ENCODE measurements at regions not wholly inside any gene's neighbourhood (a gene's known extent, or its start where the extent isn't known, plus 50 kb on each side); places are given as distances from the start of the nearest gene placed in this dataset.

DNA sequence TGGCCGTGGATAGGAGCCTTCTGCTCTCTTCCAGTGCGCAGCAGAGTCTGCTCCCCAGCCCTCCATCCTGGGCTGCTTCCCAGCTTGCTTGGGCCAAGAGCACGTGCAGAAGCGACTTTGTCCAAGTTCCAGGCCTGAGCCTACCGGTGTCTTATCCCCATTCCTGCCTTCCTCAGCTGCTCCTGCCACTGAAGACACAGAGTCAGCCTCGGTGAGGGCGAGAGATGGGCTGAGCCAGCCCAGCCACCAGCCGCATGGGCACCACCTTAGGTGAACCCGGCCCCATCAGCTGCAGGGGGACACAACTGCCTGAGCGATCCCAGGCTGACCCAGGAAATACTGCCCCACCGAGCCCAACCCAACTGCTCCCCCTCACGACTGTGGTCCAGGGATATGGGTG lies 847.8 kb downstream of the TBC1D22A start:
- BruUV-seq (replicated peaks) = no TSS peak
- POLR2A ChIA-PET = no interaction called here
- in situ Hi-C loops (cut with HindIII; ENCODE audit: low pct_unique_long_range_greater_than_20kb, low sequenced_read_pairs) = no loop called here
- Histone ChIP-seq H3K27ac (ENCODE audit: low read length) (no peak overlapping the region), H3K36me3 (ENCODE audit: control insufficient read depth, insufficient read depth, low read length) (no peaks in the 10 kb centered on the region), H3K4me1 (ENCODE audit: control insufficient read depth, insufficient read depth, low read length) (no peaks in the 10 kb centered on the region), H3K4me3 (ENCODE audit: low read depth in 2 of 2, low read length in 2 of 2) (no peak overlapping the region), H3K27me3 (ENCODE audit: control insufficient read depth, insufficient read depth, low read length) (no peaks in the 10 kb centered on the region; the same call in 1 of the 2 replicates), H3K9me3 (ENCODE audit: control insufficient read depth, insufficient read depth, low read depth, low read length) (no peaks in the 10 kb centered on the region)
- DNase-seq (ENCODE audit: low read depth, low spot score) (no peak), ATAC-seq (no peak)
- CTCF ChIA-PET = no interaction called here
- intact Hi-C loops (cut with micrococcal nuclease; ENCODE audit: unreplicated experiment) = no loop called here
- TF ChIP-seq, protein P1, sequence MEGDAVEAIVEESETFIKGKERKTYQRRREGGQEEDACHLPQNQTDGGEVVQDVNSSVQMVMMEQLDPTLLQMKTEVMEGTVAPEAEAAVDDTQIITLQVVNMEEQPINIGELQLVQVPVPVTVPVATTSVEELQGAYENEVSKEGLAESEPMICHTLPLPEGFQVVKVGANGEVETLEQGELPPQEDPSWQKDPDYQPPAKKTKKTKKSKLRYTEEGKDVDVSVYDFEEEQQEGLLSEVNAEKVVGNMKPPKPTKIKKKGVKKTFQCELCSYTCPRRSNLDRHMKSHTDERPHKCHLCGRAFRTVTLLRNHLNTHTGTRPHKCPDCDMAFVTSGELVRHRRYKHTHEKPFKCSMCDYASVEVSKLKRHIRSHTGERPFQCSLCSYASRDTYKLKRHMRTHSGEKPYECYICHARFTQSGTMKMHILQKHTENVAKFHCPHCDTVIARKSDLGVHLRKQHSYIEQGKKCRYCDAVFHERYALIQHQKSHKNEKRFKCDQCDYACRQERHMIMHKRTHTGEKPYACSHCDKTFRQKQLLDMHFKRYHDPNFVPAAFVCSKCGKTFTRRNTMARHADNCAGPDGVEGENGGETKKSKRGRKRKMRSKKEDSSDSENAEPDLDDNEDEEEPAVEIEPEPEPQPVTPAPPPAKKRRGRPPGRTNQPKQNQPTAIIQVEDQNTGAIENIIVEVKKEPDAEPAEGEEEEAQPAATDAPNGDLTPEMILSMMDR (IDR thresholded peaks at IDR 0.05) = no peak

DNA sequence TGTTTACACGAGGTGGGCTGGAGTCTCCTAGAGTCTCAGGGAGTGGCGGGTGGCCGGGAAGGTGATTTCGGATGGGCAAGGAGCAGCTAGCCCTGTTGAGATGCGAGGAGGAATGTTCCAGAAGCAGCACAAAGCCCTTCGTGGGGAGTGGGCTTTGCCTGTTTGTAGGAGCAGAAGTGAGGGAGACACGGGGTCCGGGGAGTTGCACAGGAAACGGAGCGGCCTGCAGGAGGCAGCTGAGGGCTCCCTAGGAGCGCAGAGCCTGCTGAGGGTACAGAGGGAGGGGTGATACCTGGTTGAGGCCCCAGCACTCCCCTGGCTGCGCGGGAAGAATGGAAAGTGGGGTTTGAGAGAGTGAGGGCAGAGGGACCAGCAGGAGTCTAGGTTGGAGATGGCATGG lies 847.2 kb downstream of the TBC1D22A start:
- no peaks in the 10 kb centered on the region for H3K9me3 ChIP-seq (ENCODE audit: control insufficient read depth, insufficient read depth, low read depth, low read length)
- ChIA-PET POLR2A (no interaction called here), CTCF (no interaction called here)
- intact Hi-C loops (cut with micrococcal nuclease; ENCODE audit: unreplicated experiment) (no loop called here), in situ Hi-C loops (cut with HindIII; ENCODE audit: low pct_unique_long_range_greater_than_20kb, low sequenced_read_pairs) (no loop called here)
- H3K4me3 ChIP-seq (ENCODE audit: low read depth in 2 of 2, low read length in 2 of 2) = no peak overlapping the region
- TF ChIP-seq, protein P1 (IDR thresholded peaks at IDR 0.05) = no peak
- DNase-seq (ENCODE audit: low read depth, low spot score) (no peak), ATAC-seq (no peak)
- H3K36me3 ChIP-seq (ENCODE audit: control insufficient read depth, insufficient read depth, low read length) = no peaks in the 10 kb centered on the region
- BruUV-seq (replicated peaks) = no TSS peak
- no peak overlapping the region for H3K27ac ChIP-seq (ENCODE audit: low read length)
- H3K4me1 ChIP-seq (ENCODE audit: control insufficient read depth, insufficient read depth, low read length) = no peaks in the 10 kb centered on the region
- H3K27me3 ChIP-seq (ENCODE audit: control insufficient read depth, insufficient read depth, low read length) = no peaks in the 10 kb centered on the region; the same call in 1 of the 2 replicates

DNA sequence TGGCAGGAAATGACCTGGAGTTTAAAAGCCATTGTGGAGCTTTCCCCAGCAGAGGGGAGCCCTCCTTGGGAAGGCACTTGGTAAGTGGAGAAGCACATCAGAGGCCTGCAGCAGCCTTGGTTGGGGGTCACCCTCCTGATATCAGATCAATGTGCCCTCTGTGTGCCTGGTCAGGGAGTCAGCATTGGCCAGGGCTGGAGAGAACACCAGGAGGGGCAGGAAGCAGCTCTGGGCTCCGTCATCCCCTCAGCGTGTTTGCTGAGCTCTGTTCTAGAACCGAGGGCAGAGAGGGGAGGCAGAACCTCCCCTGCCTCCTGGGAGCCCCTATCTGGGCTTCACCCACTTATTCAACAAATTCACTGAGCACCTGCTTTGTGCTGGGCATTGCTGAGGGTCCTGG lies 846.0 kb downstream of the TBC1D22A start:
- CTCF ChIA-PET = no interaction called here
- in situ Hi-C loops (cut with HindIII; ENCODE audit: low pct_unique_long_range_greater_than_20kb, low sequenced_read_pairs) (no loop called here), intact Hi-C loops (cut with micrococcal nuclease; ENCODE audit: unreplicated experiment) (no loop called here)
- H3K27ac ChIP-seq (ENCODE audit: low read length) = no peak overlapping the region
- H3K4me1 ChIP-seq (ENCODE audit: control insufficient read depth, insufficient read depth, low read length) = no peaks in the 10 kb centered on the region
- no peaks in the 10 kb centered on the region for H3K36me3 ChIP-seq (ENCODE audit: control insufficient read depth, insufficient read depth, low read length)
- no peak for ATAC-seq
- no peaks in the 10 kb centered on the region for H3K9me3 ChIP-seq (ENCODE audit: control insufficient read depth, insufficient read depth, low read depth, low read length)
- no TSS peak for BruUV-seq (replicated peaks)
- POLR2A ChIA-PET = no interaction called here
- H3K4me3 ChIP-seq (ENCODE audit: low read depth in 2 of 2, low read length in 2 of 2) = no peak overlapping the region
- TF ChIP-seq, protein P2, sequence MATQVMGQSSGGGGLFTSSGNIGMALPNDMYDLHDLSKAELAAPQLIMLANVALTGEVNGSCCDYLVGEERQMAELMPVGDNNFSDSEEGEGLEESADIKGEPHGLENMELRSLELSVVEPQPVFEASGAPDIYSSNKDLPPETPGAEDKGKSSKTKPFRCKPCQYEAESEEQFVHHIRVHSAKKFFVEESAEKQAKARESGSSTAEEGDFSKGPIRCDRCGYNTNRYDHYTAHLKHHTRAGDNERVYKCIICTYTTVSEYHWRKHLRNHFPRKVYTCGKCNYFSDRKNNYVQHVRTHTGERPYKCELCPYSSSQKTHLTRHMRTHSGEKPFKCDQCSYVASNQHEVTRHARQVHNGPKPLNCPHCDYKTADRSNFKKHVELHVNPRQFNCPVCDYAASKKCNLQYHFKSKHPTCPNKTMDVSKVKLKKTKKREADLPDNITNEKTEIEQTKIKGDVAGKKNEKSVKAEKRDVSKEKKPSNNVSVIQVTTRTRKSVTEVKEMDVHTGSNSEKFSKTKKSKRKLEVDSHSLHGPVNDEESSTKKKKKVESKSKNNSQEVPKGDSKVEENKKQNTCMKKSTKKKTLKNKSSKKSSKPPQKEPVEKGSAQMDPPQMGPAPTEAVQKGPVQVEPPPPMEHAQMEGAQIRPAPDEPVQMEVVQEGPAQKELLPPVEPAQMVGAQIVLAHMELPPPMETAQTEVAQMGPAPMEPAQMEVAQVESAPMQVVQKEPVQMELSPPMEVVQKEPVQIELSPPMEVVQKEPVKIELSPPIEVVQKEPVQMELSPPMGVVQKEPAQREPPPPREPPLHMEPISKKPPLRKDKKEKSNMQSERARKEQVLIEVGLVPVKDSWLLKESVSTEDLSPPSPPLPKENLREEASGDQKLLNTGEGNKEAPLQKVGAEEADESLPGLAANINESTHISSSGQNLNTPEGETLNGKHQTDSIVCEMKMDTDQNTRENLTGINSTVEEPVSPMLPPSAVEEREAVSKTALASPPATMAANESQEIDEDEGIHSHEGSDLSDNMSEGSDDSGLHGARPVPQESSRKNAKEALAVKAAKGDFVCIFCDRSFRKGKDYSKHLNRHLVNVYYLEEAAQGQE (IDR thresholded peaks at IDR 0.05; ENCODE audit: insufficient read depth in 1 of 2, low read depth in 2 of 2, low read length in 1 of 2) = no peak
- TF ChIP-seq, protein P1 (IDR thresholded peaks at IDR 0.05) = no peak
- no peak for TF ChIP-seq TCF7L2 (IDR thresholded peaks at IDR 0.05; ENCODE audit: low read depth, low read length)
- TF ChIP-seq POLR2AphosphoS5 (IDR thresholded peaks at IDR 0.05; ENCODE audit: low read depth, low read length) = no peak
- TF ChIP-seq SIN3A (IDR thresholded peaks at IDR 0.05; ENCODE audit: borderline replicate concordance, insufficient read depth, low read depth, low read length) = no peak
- H3K27me3 ChIP-seq (ENCODE audit: control insufficient read depth, insufficient read depth, low read length) = no peaks in the 10 kb centered on the region; the same call in 1 of the 2 replicates
- DNase-seq (ENCODE audit: low read depth, low spot score) = no peak

Measured in Panc1 (cell line).